ENCODE measurements at regions not wholly inside any gene's neighbourhood (a gene's known extent, or its start where the extent isn't known, plus 50 kb on each side); places are given as distances from the start of the nearest gene placed in this dataset.
"Not testable (repeated sequence)": the region's sequence is repeated elsewhere in the genome, so short reads cannot be mapped to it uniquely, and the experiment has no call there.

DNA sequence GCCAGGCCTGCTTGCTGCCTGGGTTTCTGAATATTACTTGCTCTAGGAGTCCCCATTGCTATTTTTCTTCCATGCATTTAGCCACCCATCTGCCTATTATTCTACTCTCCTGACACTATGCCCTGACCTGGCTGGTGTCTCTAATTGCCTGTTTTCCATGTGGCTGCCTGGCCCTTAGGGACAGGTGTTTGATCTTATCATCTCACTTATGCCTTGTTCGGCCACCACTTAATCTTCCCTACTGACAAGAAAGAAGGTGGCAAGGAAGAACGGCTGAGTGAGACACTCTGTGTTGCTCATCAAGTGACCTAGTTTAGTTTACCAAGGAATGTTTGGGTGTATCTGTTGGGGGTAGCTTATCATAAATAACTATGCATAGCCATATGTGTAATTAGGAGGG lies 50.4 kb upstream of the RAPH1 start:
- DNase-seq = no peak

DNA sequence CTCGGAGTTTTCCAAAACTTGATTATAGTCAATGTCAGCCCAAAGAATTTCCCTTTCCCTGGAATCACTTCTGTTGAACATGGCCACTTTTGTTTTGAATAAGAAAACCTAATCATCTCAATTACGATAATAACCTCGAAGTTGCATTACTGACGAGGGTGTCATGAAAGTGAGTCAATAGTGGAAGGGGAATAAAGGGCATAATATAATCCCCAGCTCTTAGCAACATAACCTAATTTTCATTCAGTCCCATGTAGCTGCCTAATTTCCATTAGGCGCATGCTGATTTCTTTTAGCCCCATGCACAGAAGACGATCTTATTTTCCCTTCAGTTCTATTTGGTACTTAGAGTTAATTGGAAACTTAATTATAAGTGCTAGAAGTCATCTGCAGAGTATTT lies 51.1 kb upstream of the RAPH1 start:
- DNase-seq = no peak

DNA sequence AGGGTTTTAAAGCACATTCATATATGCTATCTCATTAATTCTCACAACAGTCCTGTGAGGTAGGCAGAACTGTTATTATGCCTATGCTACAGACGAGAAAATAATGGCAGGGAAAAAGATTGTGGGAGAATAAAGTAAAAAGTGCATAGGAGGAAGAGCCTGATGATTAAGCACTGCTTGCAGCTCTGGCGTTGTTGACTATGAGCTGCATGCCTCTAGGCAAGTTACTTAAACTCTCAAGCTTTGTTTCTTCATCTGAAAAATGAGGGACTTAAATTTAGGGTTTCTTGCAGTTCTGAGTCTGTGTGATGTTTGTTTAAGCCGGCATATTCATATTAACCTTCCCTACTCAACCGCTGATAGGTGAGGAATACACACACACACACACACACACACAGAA lies 51.6 kb upstream of the RAPH1 start:
- no peak for DNase-seq

DNA sequence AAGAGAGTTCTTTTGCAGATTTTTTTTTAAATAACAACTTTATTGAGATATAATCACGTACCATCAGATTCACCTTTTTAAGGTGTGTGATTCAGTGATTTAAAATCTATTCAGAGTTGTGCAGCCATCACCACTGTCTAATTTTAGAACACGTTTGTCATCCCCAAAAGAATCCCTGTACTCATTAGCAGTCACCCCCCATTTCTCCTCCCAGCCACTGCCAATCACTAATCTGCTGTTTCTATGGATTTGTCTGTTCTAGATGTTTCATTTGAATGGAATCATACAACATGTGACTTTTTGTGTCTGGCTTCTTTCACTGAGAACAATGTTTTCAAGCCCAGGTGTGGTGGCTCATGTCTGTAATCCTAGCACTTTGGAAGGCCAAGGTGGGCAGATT lies 55.4 kb upstream of the RAPH1 start:
- peak in 8 of 56 donors; percentile 1 to 36 (median 18) for DNase-seq

DNA sequence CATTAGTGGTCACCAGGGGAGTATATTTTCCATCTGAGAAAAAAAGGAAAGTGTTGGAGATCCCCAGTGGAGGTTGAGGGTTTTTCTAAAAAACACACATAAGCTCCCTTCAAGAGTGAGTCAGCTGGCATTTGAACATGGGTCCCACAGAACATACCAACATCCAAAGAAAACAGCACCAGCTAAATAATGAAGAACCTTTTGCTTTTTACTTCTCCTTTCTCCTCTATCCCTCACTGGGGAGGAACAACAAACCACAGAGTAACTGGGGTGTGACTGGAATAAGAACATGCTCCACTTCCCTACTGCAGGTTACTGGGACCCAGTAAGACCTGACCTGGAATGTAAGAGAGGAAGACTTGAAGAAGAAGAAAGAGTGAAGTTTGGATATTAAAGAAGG lies 56.5 kb upstream of the RAPH1 start:
- DNase-seq = no peak

DNA sequence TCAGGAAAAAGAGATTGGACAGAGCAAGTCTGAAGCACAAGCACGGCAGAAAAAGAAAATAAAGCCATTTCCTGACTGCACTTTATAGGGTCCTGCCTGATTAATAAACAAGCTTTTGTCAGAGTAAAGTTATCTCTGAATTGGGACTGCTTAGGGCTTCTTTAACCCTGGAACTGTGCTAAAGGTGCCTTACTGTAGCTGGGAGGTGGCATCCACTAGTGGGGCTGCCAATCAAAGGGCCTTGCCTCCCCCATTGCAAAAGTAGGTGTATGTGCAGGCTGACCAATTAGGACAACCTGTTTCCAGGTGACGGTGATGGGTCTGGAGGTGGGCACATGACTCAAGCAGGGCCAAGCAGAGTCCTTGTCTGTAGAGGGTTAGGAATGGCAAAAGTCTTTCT lies 57.4 kb upstream of the RAPH1 start:
- DNase-seq = no peak

DNA sequence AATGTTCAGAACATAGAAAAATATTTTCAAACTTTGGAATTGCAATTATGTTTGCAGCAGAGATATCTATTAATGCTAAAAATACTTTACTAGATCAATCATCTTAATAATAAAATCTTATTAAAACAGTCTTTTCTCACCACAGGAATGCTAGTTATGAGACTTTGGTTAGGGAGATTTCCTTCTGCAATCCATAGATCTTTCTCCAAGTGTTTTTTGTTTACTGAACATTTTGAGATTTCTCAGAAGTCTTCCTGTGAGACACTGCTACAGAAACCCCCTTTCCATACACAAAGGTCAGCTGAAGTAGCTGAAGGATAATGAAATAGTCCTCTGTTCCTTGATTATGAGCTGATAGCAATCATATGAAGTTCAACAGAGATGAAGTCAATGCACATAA lies 59.4 kb upstream of the RAPH1 start:
- DNase-seq = no peak

DNA sequence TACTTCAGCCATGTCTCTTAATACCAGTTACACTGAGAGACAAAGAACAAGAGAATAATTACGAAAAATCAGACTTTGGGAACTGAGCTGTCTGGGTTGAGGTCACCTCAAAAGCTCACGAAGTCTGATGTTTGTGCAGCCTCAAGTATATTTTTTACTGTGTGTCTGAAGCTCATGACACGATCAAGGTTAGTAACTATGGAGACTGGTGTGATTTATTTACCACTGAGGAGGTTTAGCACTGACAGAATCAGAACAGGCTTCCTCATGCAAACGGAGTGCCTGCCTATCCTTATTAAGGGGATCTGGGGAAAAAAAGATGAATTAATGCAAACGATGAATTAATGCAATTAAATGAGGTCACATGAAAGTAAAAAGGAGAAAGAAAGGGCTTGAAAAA lies 61.1 kb upstream of the RAPH1 start:
- no peak for DNase-seq

DNA sequence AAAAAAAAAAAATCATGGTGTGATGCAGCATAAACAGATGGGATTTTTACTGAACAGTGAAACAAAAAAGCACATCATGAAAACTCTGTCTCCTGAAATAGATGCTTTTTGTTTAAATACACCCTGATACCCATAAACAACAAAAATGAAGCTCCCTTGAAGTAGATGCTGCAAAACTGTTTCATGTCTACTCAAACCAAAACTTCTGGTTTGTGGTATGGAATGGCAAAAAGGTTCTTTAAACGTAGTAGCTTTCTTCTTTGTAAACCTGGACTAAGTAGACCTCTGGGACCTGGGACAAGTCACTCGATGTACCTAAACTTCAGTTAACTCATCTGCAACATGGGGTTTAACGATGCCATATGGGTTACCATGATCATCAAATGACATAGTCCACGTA lies 64.4 kb upstream of the RAPH1 start:
- no peak for DNase-seq

DNA sequence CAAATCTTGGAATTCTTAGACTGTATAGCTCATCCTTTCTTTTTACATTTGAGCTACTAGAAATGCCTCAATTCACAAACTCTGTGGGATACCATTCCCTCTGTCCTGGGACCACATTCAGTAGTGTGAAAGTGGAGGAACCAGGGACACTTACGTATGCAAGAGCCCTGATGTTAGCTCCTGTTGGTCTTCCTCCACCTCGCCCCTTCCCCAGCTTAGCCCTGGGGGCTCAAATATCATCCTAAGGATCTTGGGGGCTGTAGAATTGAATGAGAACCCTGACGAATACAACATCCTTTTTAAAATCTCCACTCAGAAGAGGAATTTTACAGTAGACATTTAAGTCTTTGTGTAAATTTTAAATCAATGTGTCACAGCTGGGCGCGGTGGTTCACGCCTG lies 65.2 kb upstream of the RAPH1 start:
- DNase-seq = no peak

DNA sequence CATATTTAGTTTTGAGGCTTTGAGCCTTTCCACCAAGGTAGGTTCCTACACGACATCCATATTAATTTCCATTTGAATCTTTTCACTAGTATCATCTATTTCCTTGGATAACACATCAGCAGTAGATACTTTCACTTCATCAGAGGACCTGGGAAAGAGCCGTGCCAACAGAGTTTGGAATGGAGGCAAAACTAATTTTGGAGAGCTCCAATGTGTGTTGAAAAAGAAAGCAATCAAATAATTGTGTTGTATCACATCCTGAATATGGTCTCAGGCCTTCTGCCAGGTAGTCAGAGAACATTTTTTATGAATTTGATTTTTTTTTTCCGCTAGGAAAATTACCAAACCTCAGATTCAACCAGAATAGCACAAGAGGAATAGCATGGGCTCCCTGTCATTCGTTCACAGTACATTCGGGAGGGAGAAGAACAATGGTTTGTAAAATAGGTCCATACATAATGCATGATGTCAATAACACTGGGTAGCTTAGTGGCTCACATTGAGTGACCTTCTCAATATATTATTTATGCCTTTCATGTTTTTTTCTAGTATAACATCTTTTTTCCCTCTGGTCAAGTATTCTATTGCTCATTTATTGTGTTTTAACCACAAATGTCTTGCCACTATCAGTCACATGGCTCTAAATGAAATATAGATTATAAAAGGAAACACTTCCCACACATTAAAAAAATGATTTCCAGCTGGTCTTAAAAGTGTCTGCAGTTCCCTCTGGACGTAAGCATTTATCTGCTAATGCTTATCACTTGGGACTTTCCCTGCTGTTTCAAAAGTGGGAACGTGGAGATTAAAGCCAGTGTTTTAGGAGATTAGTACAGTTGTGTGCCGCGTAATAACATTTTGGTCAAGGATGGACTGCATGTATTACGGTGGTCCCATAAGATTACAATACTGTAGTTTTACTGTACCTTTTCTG lies 68.6 kb upstream of the RAPH1 start:
- no peak for DNase-seq

DNA sequence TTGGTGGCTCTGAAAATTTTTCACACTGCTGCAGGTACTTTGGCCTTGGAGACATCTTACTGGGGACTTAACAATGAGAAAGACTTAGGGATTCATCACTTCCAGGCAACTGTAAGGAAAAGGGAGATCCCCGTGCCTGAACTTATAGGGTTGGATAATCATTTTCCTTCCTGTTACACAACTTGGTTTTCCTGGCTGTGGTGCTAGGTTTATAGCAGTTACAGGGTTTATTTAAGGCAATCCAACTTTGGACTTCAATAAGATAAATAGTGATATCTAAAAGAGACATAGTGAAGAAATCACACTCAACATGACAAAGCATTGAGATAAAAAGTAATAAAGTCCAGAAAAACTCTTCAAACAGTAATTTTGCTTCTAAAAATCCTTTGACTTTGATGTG lies 70.2 kb upstream of the RAPH1 start:
- DNase-seq = no peak

DNA sequence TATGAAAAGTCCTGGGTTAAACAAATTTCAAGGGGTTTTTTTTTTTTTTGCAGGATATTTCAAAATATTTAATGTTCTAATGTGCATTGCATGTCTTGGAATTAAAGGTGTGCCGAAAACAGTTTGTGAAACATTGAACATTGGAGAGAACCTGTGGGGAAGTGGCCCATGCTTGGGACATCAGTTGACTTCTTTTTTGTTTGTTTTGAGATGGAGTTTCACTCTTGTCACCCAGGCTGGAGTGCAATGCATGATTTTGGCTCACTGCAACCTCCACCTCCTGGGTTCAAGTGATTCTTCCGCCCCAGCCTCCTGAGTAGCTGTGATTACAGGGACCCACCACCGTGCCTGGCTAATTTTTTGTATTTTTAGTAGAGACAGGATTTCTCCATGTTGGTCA lies 71.0 kb upstream of the RAPH1 start:
- DNase-seq = no peak

DNA sequence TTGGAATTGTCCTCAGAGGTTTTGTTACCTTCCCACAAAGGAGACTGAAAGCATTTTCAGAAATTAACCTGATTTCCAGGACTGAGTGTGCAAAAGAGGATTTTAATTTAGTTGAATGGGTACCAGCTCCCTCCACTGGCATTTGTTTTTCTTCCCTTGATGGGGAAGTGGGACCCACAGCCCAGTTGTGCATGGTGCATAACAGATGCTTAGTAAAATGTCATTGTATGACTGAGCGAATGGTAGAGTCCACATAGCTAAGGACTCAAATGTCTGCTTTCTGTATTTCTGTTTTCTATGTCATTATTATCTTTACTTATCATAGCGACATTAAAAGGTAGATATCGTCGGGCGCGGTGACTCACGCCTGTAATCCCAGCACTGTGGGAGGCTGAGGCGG lies 75.5 kb upstream of the RAPH1 start:
- DNase-seq = no peak

DNA sequence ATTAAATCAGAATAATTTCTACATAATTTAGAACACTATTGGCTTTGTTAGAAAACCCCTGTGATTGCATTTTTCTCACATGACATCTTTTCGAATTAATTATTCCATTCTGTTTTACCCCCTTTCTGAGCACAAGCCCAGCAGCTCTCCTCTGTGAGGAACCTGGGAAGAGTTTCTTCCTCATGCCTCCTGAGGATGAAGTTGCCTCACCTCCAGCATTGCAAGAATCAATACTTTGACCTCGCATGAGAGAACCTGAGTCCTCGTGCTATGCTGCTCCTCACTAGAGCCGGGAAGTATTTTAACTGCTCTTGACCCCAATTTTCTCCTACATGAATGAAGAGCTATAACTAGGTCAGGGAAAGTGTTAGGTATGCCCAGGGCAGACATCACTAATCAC lies 77.1 kb upstream of the RAPH1 start:
- no peak for DNase-seq

DNA sequence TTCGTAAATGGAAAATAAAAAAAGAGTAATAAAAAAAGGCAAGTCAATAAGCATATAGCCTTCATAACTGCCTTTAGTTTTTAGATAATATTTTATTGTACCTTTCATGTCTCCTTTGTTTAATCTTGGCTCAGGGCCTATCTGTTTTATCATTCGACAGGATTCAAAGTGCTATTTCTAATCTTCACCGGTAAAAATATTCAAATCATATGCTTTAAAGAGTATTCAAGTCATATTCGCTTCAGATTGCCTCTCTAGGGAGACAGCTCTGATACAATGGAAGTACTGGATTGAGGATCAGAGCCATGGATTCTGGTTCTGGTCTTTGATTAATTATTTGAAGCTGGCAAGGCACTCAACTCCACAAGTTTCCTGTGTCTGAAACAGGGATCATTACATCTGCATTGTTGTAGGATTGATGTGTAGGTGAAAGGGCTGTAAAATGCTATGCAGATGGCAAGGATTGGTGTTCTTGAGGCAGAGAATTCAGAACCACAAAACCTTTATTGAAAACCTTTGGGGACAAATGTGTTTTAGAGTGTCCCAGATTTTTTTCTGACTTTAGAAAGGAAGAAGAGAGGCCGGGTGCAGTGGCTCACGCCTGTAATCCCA lies 84.3 kb upstream of the RAPH1 start:
- no peak for DNase-seq

DNA sequence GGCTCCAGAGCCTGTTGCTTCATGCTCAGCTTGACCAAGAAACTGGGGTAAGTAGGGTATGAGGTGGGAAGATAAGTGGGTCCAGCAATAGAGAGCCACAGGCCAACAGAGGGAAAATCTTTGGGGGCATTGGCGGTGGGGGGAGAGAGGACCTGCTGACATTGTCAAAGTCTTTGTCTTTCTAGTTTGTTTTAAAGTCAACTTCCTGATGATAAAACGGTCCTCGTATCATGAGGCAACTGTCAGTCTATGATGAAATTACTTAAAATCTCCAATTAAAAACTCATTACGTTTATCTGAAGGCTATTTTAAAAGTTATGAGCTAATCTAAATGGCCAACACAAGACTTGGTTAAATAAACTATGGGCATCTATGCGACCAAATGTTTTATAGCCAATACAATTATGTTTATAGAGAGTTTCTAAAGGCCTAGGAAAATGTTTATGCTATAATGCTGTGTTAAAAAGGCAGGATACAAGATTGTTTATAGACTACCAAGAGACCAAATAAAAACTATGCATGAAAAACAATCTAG lies 84.4 kb upstream of the CD28 start:
- DNase-seq = no peak

DNA sequence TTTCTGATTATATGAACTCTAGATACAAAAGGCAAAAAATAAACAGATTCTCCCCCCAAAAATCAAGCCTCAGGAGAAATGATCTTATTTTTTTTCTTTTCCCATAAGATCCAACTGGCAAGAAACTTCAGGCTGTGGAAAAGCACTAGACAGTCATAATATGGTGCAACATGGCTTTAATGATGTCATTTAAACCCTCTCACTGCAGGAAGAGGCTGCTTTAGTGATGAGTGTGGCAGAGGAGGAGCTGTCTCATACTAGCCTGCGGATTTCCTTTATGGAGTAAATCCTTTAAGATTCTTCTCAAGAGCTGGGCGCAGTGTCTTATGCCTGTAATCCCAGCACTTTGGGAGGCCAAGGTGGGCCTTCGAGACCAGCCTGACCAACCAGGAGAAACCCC lies 83.3 kb upstream of the CD28 start:
- no peak for DNase-seq

DNA sequence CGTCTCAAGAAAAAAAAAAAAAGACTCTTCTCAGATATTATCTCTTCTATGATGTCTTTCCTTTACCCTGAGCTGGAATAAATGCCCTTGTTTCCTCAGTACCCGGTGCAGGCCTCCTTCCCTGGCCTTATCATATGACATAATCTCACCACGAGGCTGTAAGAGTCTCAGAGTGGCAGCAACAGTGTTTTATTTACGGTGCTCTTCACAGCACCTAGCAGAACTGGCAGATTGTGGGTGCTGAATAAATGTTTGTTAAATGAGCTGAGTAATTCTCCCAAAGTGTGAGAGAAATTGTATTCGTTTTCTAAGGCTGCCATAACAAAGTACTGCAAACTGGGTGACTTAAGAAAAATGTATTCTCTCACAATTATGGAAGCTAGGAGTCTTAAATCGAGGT lies 82.8 kb upstream of the CD28 start:
- peak in 9 of 56 donors; percentile 1 to 32 (median 12) for DNase-seq

DNA sequence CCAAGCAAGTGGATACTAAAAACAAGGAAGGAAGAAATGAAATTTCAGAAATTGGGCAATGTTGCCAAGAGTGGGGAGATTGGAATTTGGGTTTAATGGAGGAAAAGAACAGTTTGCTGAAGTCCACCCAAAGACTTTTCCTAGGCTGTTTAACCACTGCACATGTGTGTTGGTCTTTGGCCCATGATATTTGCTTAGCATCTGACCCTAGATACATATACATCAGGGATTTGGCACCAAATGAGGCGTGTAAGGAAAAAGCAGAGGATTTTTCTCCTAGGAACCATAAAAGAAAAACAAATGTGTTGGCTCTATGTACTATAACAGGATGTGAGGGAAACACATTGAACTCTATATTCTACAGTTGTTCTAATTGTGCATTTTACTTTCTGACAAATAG lies 80.7 kb upstream of the CD28 start:
- no peak for DNase-seq

DNA sequence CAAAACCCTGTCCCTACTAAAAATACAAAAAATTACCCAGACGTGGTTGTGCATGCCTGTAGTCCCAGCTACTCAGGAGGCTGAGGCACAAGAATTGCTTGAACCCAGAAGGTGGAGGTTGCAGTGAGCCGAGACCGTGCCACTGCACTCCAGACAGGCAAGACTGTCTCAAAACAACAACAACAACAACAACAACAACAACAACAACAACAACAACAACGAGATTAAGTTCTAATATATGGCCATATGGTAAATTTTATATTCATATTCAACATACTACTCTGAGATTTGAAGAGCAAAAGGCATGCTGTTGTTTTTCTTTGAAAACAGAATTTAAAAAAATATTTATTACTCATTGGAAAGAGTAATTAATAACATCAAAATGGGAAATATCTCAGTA lies 80.2 kb upstream of the CD28 start:
- not testable (repeated sequence) for DNase-seq

DNA sequence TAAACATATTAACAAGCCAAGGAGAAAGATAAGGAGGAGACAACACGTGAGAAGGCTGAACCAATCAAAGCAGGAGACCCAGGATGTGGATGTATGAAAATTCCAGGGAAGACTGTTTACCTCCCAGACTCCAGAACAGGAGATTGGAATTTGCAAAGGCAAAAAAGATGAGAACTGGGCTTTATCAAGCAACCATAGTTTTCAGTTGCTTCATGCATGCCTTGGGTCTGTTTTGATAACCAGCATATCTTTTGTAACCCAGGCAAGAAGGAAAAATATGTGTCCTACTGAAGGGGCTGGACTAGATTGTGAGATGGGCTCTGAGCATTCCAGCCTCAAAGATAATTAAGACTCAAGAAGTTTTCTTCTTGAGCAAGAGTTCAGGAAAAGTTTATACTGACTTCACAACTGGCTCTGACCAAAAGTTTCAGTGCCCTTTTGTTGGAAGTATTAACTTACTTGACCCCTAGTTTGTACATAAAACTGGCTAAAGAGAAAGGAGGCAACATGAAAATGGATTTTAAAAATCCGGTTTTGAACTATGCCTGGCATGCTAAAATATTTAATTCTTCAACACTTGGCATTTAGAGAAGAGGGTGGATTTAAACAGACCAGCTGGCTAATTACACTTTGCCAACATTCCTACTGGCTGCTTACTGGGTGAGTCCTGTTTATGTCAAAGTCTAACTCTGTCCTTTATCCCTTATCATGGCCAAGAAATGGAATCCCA lies 79.3 kb upstream of the CD28 start:
- DNase-seq = no peak
